Neuronal stem cell (in vitro differentiated cells): ENCODE measurements at regions not wholly inside any gene's neighbourhood (a gene's known extent, or its start where the extent isn't known, plus 50 kb on each side); places are given as distances from the start of the nearest gene placed in this dataset.

ENCODE experiments used
- DNase-seq: peaks from one replicate; pipeline ENCODE4 v3.0.0-alpha.2; 2013; ENCODE audit warnings: low spot score
- H2AFZ ChIP-seq: one replicate; pipeline ENCODE4 v1.6.1; 2013; ENCODE audit warnings: mild to moderate bottlenecking, low read length, inconsistent platforms
- H2AK5ac ChIP-seq: 2 replicates; pipeline ENCODE4 v1.6.1; 2013; ENCODE audit warnings: low read depth, mild to moderate bottlenecking, inconsistent platforms, low read length, moderate library complexity, mixed read lengths
- H2BK120ac ChIP-seq: 2 replicates; pipeline ENCODE4 v1.6.1; 2013; ENCODE audit warnings: low read depth, mild to moderate bottlenecking, inconsistent platforms, low read length, moderate library complexity, mixed read lengths
- H2BK12ac ChIP-seq: one replicate; pipeline ENCODE4 v1.6.1; 2013; ENCODE audit warnings: low read length, inconsistent platforms
- H2BK15ac ChIP-seq: 2 replicates; pipeline ENCODE4 v1.6.1; 2013; ENCODE audit warnings: mild to moderate bottlenecking, low read length, inconsistent platforms, mixed read lengths
- H2BK5ac ChIP-seq: one replicate; pipeline ENCODE4 v1.6.1; 2013; ENCODE audit warnings: inconsistent platforms, mild to moderate bottlenecking, low read length, moderate library complexity
- H3K14ac ChIP-seq: one replicate; pipeline ENCODE4 v1.6.1; 2013; ENCODE audit warnings: low read length, inconsistent platforms
- H3K18ac ChIP-seq: 2 replicates; pipeline ENCODE4 v1.6.1; 2013; ENCODE audit warnings: low read length, inconsistent platforms
- H3K23ac ChIP-seq: 2 replicates; pipeline ENCODE4 v1.6.1; 2013; ENCODE audit warnings: low read depth, mild to moderate bottlenecking, mixed read lengths, low read length, inconsistent platforms; ENCODE audit not compliant: poor library complexity
- H3K27ac ChIP-seq: replicated peaks from 3 replicates; pipeline ENCODE4 v1.5.1; 2013; ENCODE audit warnings: low read length, inconsistent platforms
- H3K27me3 ChIP-seq, 3 experiments: 2 replicates each; pipeline ENCODE4 v1.6.1; 2013; ENCODE audit warnings: low read length in 3 of 3, mild to moderate bottlenecking in 2 of 3, inconsistent platforms in 1 of 3, low read depth in 1 of 3, mixed read lengths in 1 of 3, moderate library complexity in 1 of 3; ENCODE audit not compliant: control insufficient read depth in 3 of 3, insufficient read depth in 3 of 3
- H3K36me3 ChIP-seq, 2 donors: replicated peaks in 1 of 2; 2 replicates each; pipeline ENCODE4 v1.6.1; 2013; ENCODE audit warnings: low read length in 2 of 2; ENCODE audit not compliant: control insufficient read depth in 2 of 2, insufficient read depth in 2 of 2
- H3K4ac ChIP-seq: 2 replicates; pipeline ENCODE4 v1.6.1; 2013; ENCODE audit warnings: inconsistent platforms, mild to moderate bottlenecking, low read length, moderate library complexity
- H3K4me1 ChIP-seq, 2 donors: 1 replicate in 1 of 2; 2 replicates in 1 of 2; pipeline ENCODE4 v1.6.1; 2013; ENCODE audit warnings: low read length in 2 of 2, low read depth in 1 of 2; ENCODE audit not compliant: control insufficient read depth in 2 of 2, insufficient read depth in 1 of 2
- H3K4me2 ChIP-seq: one replicate; pipeline ENCODE4 v1.6.1; 2013; ENCODE audit warnings: mild to moderate bottlenecking, low read length, inconsistent platforms; ENCODE audit not compliant: insufficient read depth, poor library complexity, severe bottlenecking
- H3K4me3 ChIP-seq, 2 donors: 2 replicates each; pipeline ENCODE4 v1.5.1; 2013; ENCODE audit warnings: low read length in 2 of 2, mild to moderate bottlenecking in 2 of 2, inconsistent platforms in 1 of 2, moderate library complexity in 1 of 2
- H3K79me1 ChIP-seq: one replicate; pipeline ENCODE4 v1.6.1; 2013; ENCODE audit warnings: low read depth, mild to moderate bottlenecking, inconsistent platforms, low read length, moderate library complexity
- H3K9ac ChIP-seq: one replicate; pipeline ENCODE4 v1.6.1; 2013; ENCODE audit warnings: mild to moderate bottlenecking, low read depth, low read length, inconsistent platforms; ENCODE audit not compliant: poor library complexity
- H3K9me3 ChIP-seq, 2 donors: replicated peaks in 1 of 2; 2 replicates each; pipeline versions ENCODE3 to v1.6.1; 2013; ENCODE audit warnings: low read length in 2 of 2, mild to moderate bottlenecking in 2 of 2, inconsistent platforms in 1 of 2, low read depth in 1 of 2, mixed read lengths in 1 of 2, moderate library complexity in 1 of 2; ENCODE audit not compliant: control insufficient read depth in 2 of 2, insufficient read depth in 1 of 2
- H4K8ac ChIP-seq: one replicate; pipeline ENCODE4 v1.6.1; 2013; ENCODE audit warnings: low read depth, mild to moderate bottlenecking, inconsistent platforms, low read length, moderate library complexity
- H4K91ac ChIP-seq: one replicate; pipeline ENCODE4 v1.6.1; 2013; ENCODE audit warnings: low read length, low read depth, mild to moderate bottlenecking, inconsistent platforms; ENCODE audit not compliant: poor library complexity
- WGBS, 2 donors: extraction: QIAGEN DNeasy Blood & Tissue Kit; methylation state at CpG; one replicate each; pipeline ENCODE4 v1.1.7; 2013; ENCODE audit warnings: missing lambda C conversion rate in 2 of 2, mixed read lengths in 1 of 2; ENCODE audit not compliant: insufficient read length in 2 of 2, insufficient replicate concordance in 1 of 2; ENCODE audit errors: extremely low coverage in 2 of 2; 5-methylcytosine and 5-hydroxymethylcytosine counted together

- Histone ChIP-seq H4K91ac (no peak overlapping the region), H3K4me1 (peaks cover 0 to 4% of the 10 kb centered on the region in 2 donors), H2BK5ac (no peak overlapping the region), H3K14ac (no peak overlapping the region), H3K27me3 (peaks cover 0 to 3% (median 0%) of the 10 kb centered on the region in 3 experiments), H4K8ac (no peak overlapping the region), H3K4me2 (no peak overlapping the region), H2BK15ac (no peak overlapping the region), H3K79me1 (no peaks in the 10 kb centered on the region), H3K4ac (no peak overlapping the region), H3K4me3 (no peak overlapping the region), H3K23ac (no peak overlapping the region), H3K27ac (no peak overlapping the region), H2BK12ac (no peak overlapping the region), H2BK120ac (no peak overlapping the region), H3K9me3 (no peaks in the 10 kb centered on the region), H3K36me3 (no peaks in the 10 kb centered on the region), H3K18ac (no peak overlapping the region), H2AK5ac (no peak overlapping the region), H2AFZ (no peak overlapping the region), H3K9ac (no peak overlapping the region)
- WGBS, 2 donors, result no CpG with 5 or more reads among the region's 3 CpGs
- no peak for DNase-seq
Observed at GRCh38 chr15:69720536-69720935, 267.9 kb downstream of the RPLP1 start.

GRCh38 chr15:69722924-69723323 is 270.3 kb downstream of the RPLP1 start:
- H3K4me3 ChIP-seq, result no peak overlapping the region
- no peak overlapping the region for H4K91ac ChIP-seq
- peak overlapping the region; percentile 25 for H2AK5ac ChIP-seq
- no peak overlapping the region for H4K8ac ChIP-seq
- H3K14ac ChIP-seq, result no peak overlapping the region
- H3K27ac ChIP-seq, result no peak overlapping the region
- H2AFZ ChIP-seq, result no peak overlapping the region
- H3K27me3 ChIP-seq, result peaks cover 0 to 8% (median 0%) of the 10 kb centered on the region in 3 experiments
- no peak overlapping the region for H2BK12ac ChIP-seq
- H3K79me1 ChIP-seq, result no peaks in the 10 kb centered on the region
- no peak overlapping the region for H2BK120ac ChIP-seq
- H3K4me2 ChIP-seq, result no peak overlapping the region
- H3K36me3 ChIP-seq, result no peaks in the 10 kb centered on the region
- no peak overlapping the region for H3K4ac ChIP-seq
- no peak overlapping the region for H3K23ac ChIP-seq
- H3K9me3 ChIP-seq, result no peaks in the 10 kb centered on the region
- no CpG with 5 or more reads among the region's 5 CpGs for WGBS, 2 donors
- peaks cover 0 to 4% of the 10 kb centered on the region in 2 donors for H3K4me1 ChIP-seq
- no peak for DNase-seq
- H2BK15ac ChIP-seq, result no peak overlapping the region
- H3K9ac ChIP-seq, result no peak overlapping the region
- no peak overlapping the region for H2BK5ac ChIP-seq
- peak overlapping the region; percentile 49 for H3K18ac ChIP-seq

GRCh38 chr15:69723404-69724096 is 270.9 kb downstream of the RPLP1 start:
- H4K8ac ChIP-seq, result no peak overlapping the region
- H4K91ac ChIP-seq, result no peak overlapping the region
- H2BK5ac ChIP-seq, result no peak overlapping the region
- DNase-seq, result no peak
- no peak overlapping the region for H3K4me2 ChIP-seq
- H3K9ac ChIP-seq, result no peak overlapping the region
- H3K4ac ChIP-seq, result no peak overlapping the region
- no peaks in the 10 kb centered on the region for H3K79me1 ChIP-seq
- H2BK12ac ChIP-seq, result no peak overlapping the region
- no peak overlapping the region for H3K27ac ChIP-seq
- H3K36me3 ChIP-seq, result no peaks in the 10 kb centered on the region
- H3K14ac ChIP-seq, result no peak overlapping the region
- H2BK120ac ChIP-seq, result no peak overlapping the region
- no peak overlapping the region for H3K18ac ChIP-seq
- H3K23ac ChIP-seq, result no peak overlapping the region
- H2AK5ac ChIP-seq, result peak overlapping the region; percentile 25
- H3K4me3 ChIP-seq, result no peak overlapping the region
- H2BK15ac ChIP-seq, result no peak overlapping the region
- peaks cover 0 to 8% (median 0%) of the 10 kb centered on the region in 3 experiments for H3K27me3 ChIP-seq
- WGBS, 2 donors, result no CpG with 5 or more reads among the region's 7 CpGs
- no peaks in the 10 kb centered on the region for H3K9me3 ChIP-seq
- H2AFZ ChIP-seq, result no peak overlapping the region
- H3K4me1 ChIP-seq, result peaks cover 0 to 4% of the 10 kb centered on the region in 2 donors

GRCh38 chr15:69724333-69724732 is 271.7 kb downstream of the RPLP1 start:
- no peak overlapping the region for H3K4ac ChIP-seq
- no peak overlapping the region for H2BK5ac ChIP-seq
- H3K4me3 ChIP-seq, result no peak overlapping the region
- no peak for DNase-seq
- no peak overlapping the region for H3K4me2 ChIP-seq
- no peak overlapping the region for H2BK15ac ChIP-seq
- H2AFZ ChIP-seq, result no peak overlapping the region
- H3K9ac ChIP-seq, result no peak overlapping the region
- no peaks in the 10 kb centered on the region for H3K36me3 ChIP-seq
- no peak overlapping the region for H3K18ac ChIP-seq
- H2BK120ac ChIP-seq, result no peak overlapping the region
- H4K91ac ChIP-seq, result no peak overlapping the region
- no peak overlapping the region for H3K14ac ChIP-seq
- no peak overlapping the region for H2AK5ac ChIP-seq
- H3K4me1 ChIP-seq, result peaks cover 0 to 4% of the 10 kb centered on the region in 2 donors
- no CpG with 5 or more reads among the region's 3 CpGs for WGBS, 2 donors
- no peak overlapping the region for H2BK12ac ChIP-seq
- H3K9me3 ChIP-seq, result no peaks in the 10 kb centered on the region
- H3K23ac ChIP-seq, result no peak overlapping the region
- peaks cover 0 to 8% (median 0%) of the 10 kb centered on the region in 3 experiments for H3K27me3 ChIP-seq
- H3K27ac ChIP-seq, result no peak overlapping the region
- no peak overlapping the region for H4K8ac ChIP-seq
- no peaks in the 10 kb centered on the region for H3K79me1 ChIP-seq
